Ascending aorta (tissue), 2 donors: ENCODE measurements at regions not wholly inside any gene's neighbourhood (a gene's known extent, or its start where the extent isn't known, plus 50 kb on each side); places are given as distances from the start of the nearest gene placed in this dataset.

Source experiments
- DNase-seq, 2 donors: peaks; one replicate each; pipeline ENCODE4 v3.0.0-alpha.2; 2019; ENCODE audit warnings: low spot score in 2 of 2
- H3K27ac ChIP-seq, 2 donors: fragments of 200-600 bp; sonication (generic); one replicate each; pipeline ENCODE4 v1.5.1; 2016 to 2017; ENCODE audit warnings: mild to moderate bottlenecking in 1 of 2
- H3K27me3 ChIP-seq: fragments of 200-600 bp; sonication (generic); one replicate; pipeline ENCODE4 v1.5.1; 2017
- H3K36me3 ChIP-seq, 2 donors: fragments of 200-600 bp; sonication (generic); one replicate each; pipeline ENCODE4 v1.5.1; 2016
- H3K4me1 ChIP-seq, 2 donors: fragments of 200-600 bp; sonication (generic); one replicate each; pipeline ENCODE4 v1.5.1; 2016 to 2017; ENCODE audit warnings: mild to moderate bottlenecking in 1 of 2
- H3K4me3 ChIP-seq, 2 donors: fragments of 200-600 bp; sonication (generic); one replicate each; pipeline ENCODE4 v1.5.1; 2016 to 2017; ENCODE audit warnings: mild to moderate bottlenecking in 1 of 2
- H3K9me3 ChIP-seq, 2 donors: fragments of 200-600 bp; sonication (generic); one replicate each; pipeline ENCODE4 v1.5.1; 2016
- CTCF ChIP-seq, 3 experiments: fragments of 200-600 bp in 2 of 3; fragments of 450-650 bp in 1 of 3; sonication (generic) in 2 of 3; IDR thresholded peaks; one replicate each; pipeline ENCODE4 v1.5.1; 2016 to 2019; ENCODE audit warnings: antibody characterized with exemption in 3 of 3, mild to moderate bottlenecking in 1 of 3, moderate library complexity in 1 of 3
- intact Hi-C: fragments of 100-400 bp; cut with DNase I; formaldehyde crosslinking; loops from one replicate; pipeline ENCODE4 v1.15.1; 2023

- Histone ChIP-seq H3K9me3 (no peaks in the 10 kb centered on the region), H3K27ac (no peak overlapping the region), H3K4me3 (no peak overlapping the region), H3K27me3 (no peaks in the 10 kb centered on the region), H3K4me1 (no peaks in the 10 kb centered on the region), H3K36me3 (no peaks in the 10 kb centered on the region)
- no peak for TF ChIP-seq CTCF (IDR thresholded peaks at IDR 0.05)
- intact Hi-C loops: loop anchor here (10.0 kb wide), 1 partner anchor 535 kb away; no protein-coding TSS in a partner anchor
- no peak for DNase-seq
Measured at GRCh38 chrX:45859407-45859806, 658.7 kb upstream of the DIPK2B start.

- no peaks in the 10 kb centered on the region for H3K4me1 ChIP-seq
- no peaks in the 10 kb centered on the region for H3K9me3 ChIP-seq
- no peak overlapping the region for H3K27ac ChIP-seq
- intact Hi-C loops: loop anchor here (10.0 kb wide), 1 partner anchor 528 kb away; no protein-coding TSS in a partner anchor
- TF ChIP-seq CTCF (IDR thresholded peaks at IDR 0.05): no peak
- no peak for DNase-seq
- H3K4me3 ChIP-seq: no peak overlapping the region
- H3K36me3 ChIP-seq: no peaks in the 10 kb centered on the region
- no peaks in the 10 kb centered on the region for H3K27me3 ChIP-seq
Measured at GRCh38 chrX:45852884-45853283, 652.2 kb upstream of the DIPK2B start.

GRCh38 chrX:45851434-45851991, 650.8 kb upstream of the DIPK2B start:
- H3K36me3 ChIP-seq: no peaks in the 10 kb centered on the region
- H3K9me3 ChIP-seq: no peaks in the 10 kb centered on the region
- no peak overlapping the region for H3K27ac ChIP-seq
- DNase-seq: no peak
- H3K27me3 ChIP-seq: no peaks in the 10 kb centered on the region
- intact Hi-C loops: loop anchor here (10.0 kb wide), 1 partner anchor 527 kb away; no protein-coding TSS in a partner anchor
- no peaks in the 10 kb centered on the region for H3K4me1 ChIP-seq
- TF ChIP-seq CTCF (IDR thresholded peaks at IDR 0.05): no peak
- H3K4me3 ChIP-seq: peak overlapping the region; percentile 50 to 83

GRCh38 chrX:45850775-45851433, 650.2 kb upstream of the DIPK2B start:
- DNase-seq: no peak
- TF ChIP-seq CTCF (IDR thresholded peaks at IDR 0.05): no peak
- intact Hi-C loops: loop anchor here (10.0 kb wide), 1 partner anchor 526 kb away; no protein-coding TSS in a partner anchor
- Histone ChIP-seq H3K9me3 (no peaks in the 10 kb centered on the region), H3K4me1 (no peaks in the 10 kb centered on the region), H3K27me3 (no peaks in the 10 kb centered on the region), H3K27ac (no peak overlapping the region), H3K4me3 (peak overlapping the region; percentile 50 to 83), H3K36me3 (no peaks in the 10 kb centered on the region)

GRCh38 chrX:45850197-45850774, 649.6 kb upstream of the DIPK2B start:
- TF ChIP-seq CTCF (IDR thresholded peaks at IDR 0.05): no peak
- Histone ChIP-seq H3K9me3 (no peaks in the 10 kb centered on the region), H3K27me3 (no peaks in the 10 kb centered on the region), H3K36me3 (no peaks in the 10 kb centered on the region), H3K4me3 (peak overlapping the region; percentile 50 to 83), H3K27ac (no peak overlapping the region), H3K4me1 (no peaks in the 10 kb centered on the region)
- intact Hi-C loops: loop anchor here (10.0 kb wide), 1 partner anchor 525 kb away; no protein-coding TSS in a partner anchor
- no peak for DNase-seq
